ENCODE measurements at regions not wholly inside any gene's neighbourhood (a gene's known extent, or its start where the extent isn't known, plus 50 kb on each side); places are given as distances from the start of the nearest gene placed in this dataset.

- DNase-seq, result no peak
- no peak for TF ChIP-seq CTCF (IDR thresholded peaks at IDR 0.05; ENCODE audit: low read depth, low read length)
- no peaks in the 10 kb centered on the region for H3K4me1 ChIP-seq
- H3K36me3 ChIP-seq, result no peaks in the 10 kb centered on the region
- H3K4me3 ChIP-seq (ENCODE audit: low read depth, low read length), result no peak overlapping the region
- no peaks in the 10 kb centered on the region for H3K27me3 ChIP-seq
- H3K9me3 ChIP-seq, result no peaks in the 10 kb centered on the region
Observed at GRCh38 chr15:91420689-91421088, 320.6 kb downstream of the SV2B start.

DNA sequence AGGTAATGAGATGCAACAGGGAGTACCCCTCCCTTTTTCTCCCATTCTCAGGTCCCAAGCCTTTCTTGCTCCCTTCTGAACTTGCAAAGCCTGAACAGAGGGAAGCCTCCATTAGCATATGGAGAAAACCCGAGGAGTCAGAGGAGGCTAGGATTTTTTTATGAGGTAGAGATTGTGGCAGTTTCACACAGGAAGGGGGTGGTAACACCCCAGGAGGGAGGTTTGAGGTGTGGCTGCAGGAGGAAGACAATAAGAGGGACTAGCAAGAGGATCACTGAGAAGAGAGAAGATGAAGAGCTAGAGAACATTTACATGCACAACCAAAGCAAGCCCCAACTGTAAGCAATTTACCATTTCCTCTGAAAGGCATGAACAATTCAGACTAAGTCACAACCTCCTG lies 322.7 kb downstream of the SV2B start:
- no peaks in the 10 kb centered on the region for H3K9me3 ChIP-seq
- no peak for DNase-seq
- H3K4me3 ChIP-seq (ENCODE audit: low read depth, low read length), result no peak overlapping the region
- no peaks in the 10 kb centered on the region for H3K27me3 ChIP-seq
- no peaks in the 10 kb centered on the region for H3K4me1 ChIP-seq
- no peaks in the 10 kb centered on the region for H3K36me3 ChIP-seq
- TF ChIP-seq CTCF (IDR thresholded peaks at IDR 0.05; ENCODE audit: low read depth, low read length), result no peak

- no peaks in the 10 kb centered on the region for H3K9me3 ChIP-seq
- DNase-seq, result no peak
- H3K4me1 ChIP-seq, result no peaks in the 10 kb centered on the region
- no peak for TF ChIP-seq CTCF (IDR thresholded peaks at IDR 0.05; ENCODE audit: low read depth, low read length)
- no peaks in the 10 kb centered on the region for H3K27me3 ChIP-seq
- no peaks in the 10 kb centered on the region for H3K36me3 ChIP-seq
- no peak overlapping the region for H3K4me3 ChIP-seq (ENCODE audit: low read depth, low read length)
Observed at GRCh38 chr15:91424001-91424400, 323.9 kb downstream of the SV2B start.

DNA sequence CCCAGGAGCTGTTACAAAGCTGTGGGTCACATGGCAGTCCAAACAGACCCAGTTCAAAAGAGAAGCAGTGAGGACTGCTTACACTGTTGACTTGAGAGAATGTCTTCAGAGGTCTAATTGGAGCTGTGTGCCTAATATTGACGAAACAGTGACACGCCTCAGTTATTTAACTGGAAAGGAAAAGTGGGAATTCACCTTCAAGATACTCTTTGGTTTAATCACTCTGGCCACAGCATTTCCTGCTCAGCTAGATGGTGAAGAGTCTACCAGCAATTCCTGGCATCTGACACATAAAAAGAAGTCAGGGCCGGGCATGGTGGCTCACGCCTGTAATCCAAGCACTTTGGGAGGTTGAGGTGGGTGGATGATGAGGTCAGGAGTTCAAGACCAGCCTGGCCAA lies 326.4 kb downstream of the SV2B start:
- no peak for DNase-seq
- Histone ChIP-seq H3K36me3 (no peaks in the 10 kb centered on the region), H3K4me3 (ENCODE audit: low read depth, low read length) (no peak overlapping the region), H3K4me1 (no peaks in the 10 kb centered on the region), H3K27me3 (no peaks in the 10 kb centered on the region), H3K9me3 (no peaks in the 10 kb centered on the region)
- TF ChIP-seq CTCF (IDR thresholded peaks at IDR 0.05; ENCODE audit: low read depth, low read length), result no peak

GRCh38 chr15:91429973-91430372 lies 329.9 kb downstream of the SV2B start:
- DNase-seq, result no peak
- no peak for TF ChIP-seq CTCF (IDR thresholded peaks at IDR 0.05; ENCODE audit: low read depth, low read length)

GRCh38 chr15:91431041-91431715 lies 331.1 kb downstream of the SV2B start:
- TF ChIP-seq CTCF (IDR thresholded peaks at IDR 0.05; ENCODE audit: low read depth, low read length), result no peak
- Histone ChIP-seq H3K36me3 (no peaks in the 10 kb centered on the region), H3K27me3 (no peaks in the 10 kb centered on the region), H3K9me3 (no peaks in the 10 kb centered on the region), H3K4me3 (ENCODE audit: low read depth, low read length) (no peak overlapping the region), H3K4me1 (no peaks in the 10 kb centered on the region)
- DNase-seq, result no peak

More at GRCh38 chr15:91429973-91430372, 329.9 kb downstream of the SV2B start:
- no peaks in the 10 kb centered on the region for H3K27me3 ChIP-seq
- H3K4me1 ChIP-seq, result no peaks in the 10 kb centered on the region
- no peaks in the 10 kb centered on the region for H3K36me3 ChIP-seq
- no peak overlapping the region for H3K4me3 ChIP-seq (ENCODE audit: low read depth, low read length)
- no peaks in the 10 kb centered on the region for H3K9me3 ChIP-seq
